K562 (cell line): ENCODE measurements at regions not wholly inside any gene's neighbourhood (a gene's known extent, or its start where the extent isn't known, plus 50 kb on each side); places are given as distances from the start of the nearest gene placed in this dataset.

ENCODE experiments used
- FOXA1 ChIP-seq: fragments of 450-650 bp; IDR thresholded peaks from 2 replicates; pipeline ENCODE4 v1.6.1; 2016; ENCODE audit warnings: mild to moderate bottlenecking, borderline replicate concordance
- HNRNPK ChIP-seq: fragments of 200-400 bp; formaldehyde crosslinking; IDR thresholded peaks from one replicate; pipeline ENCODE4 v1.6.1; 2018; ENCODE audit warnings: mild to moderate bottlenecking, low read depth, low read length; ENCODE audit not compliant: poor library complexity, severe bottlenecking
- KDM4B ChIP-seq, 2 experiments: fragments of 450-650 bp in 1 of 2; sonication (generic) in 1 of 2; IDR thresholded peaks; 2 replicates each; pipeline ENCODE4 v1.6.1; 2016 to 2017; ENCODE audit warnings: borderline replicate concordance in 2 of 2, antibody characterized with exemption in 1 of 2, low read depth in 1 of 2, mild to moderate bottlenecking in 1 of 2
- MAFG ChIP-seq: fragments of 450-650 bp; conservative IDR thresholded peaks from 2 replicates; pipeline ENCODE4 v1.6.1; 2016; ENCODE audit warnings: missing genetic modification characterization, missing compliant biosample characterization
- MTA3 ChIP-seq: fragments of 450-650 bp; formaldehyde crosslinking; IDR thresholded peaks from 2 replicates; pipeline ENCODE4 v1.6.1; 2017; ENCODE audit warnings: mild to moderate bottlenecking, borderline replicate concordance
- NCOA6 ChIP-seq: fragments of 450-650 bp; IDR thresholded peaks from 2 replicates; pipeline ENCODE4 v1.6.1; 2017; ENCODE audit warnings: mild to moderate bottlenecking
- RFX5 ChIP-seq: IDR thresholded peaks from 2 replicates; pipeline ENCODE4 v1.6.1; 2011; ENCODE audit warnings: low read depth, mild to moderate bottlenecking, improper control_type of control experiment, low read length
- SMAD1 ChIP-seq: fragments of 150-350 bp; IDR thresholded peaks from 2 replicates; pipeline ENCODE4 v1.6.1; 2014; ENCODE audit warnings: low read length, low read depth; ENCODE audit not compliant: partially characterized antibody
- SMC3 ChIP-seq: conservative IDR thresholded peaks from 2 replicates; pipeline ENCODE4 v1.6.1; 2011; ENCODE audit warnings: low read depth, low read length, improper control_type of control experiment; ENCODE audit not compliant: insufficient read depth
- SRSF7 ChIP-seq: fragments of 200-400 bp; formaldehyde crosslinking; optimal IDR thresholded peaks from 2 replicates; pipeline ENCODE3; 2017; ENCODE audit warnings: mild to moderate bottlenecking, low read depth, low read length
- ZNF121 ChIP-seq: sonication (generic); formaldehyde crosslinking; conservative IDR thresholded peaks from 2 replicates; pipeline ENCODE4 v1.8.0; 2022; ENCODE audit warnings: missing genetic modification reagents
- TF ChIP-seq, protein P1 (sequence below): fragments of 250-450 bp; sonication (Bioruptor Pico); IDR thresholded peaks from 2 replicates; pipeline ENCODE4 v1.8.0; 2022; ENCODE audit warnings: inconsistent platforms
- TF ChIP-seq, protein P2 (sequence below): sonication (generic); formaldehyde crosslinking; IDR thresholded peaks from 2 replicates; pipeline ENCODE4 v1.9.0; 2022; ENCODE audit warnings: mild to moderate bottlenecking, missing genetic modification reagents
- TF ChIP-seq, protein P3 (sequence below): fragments of 450-650 bp; IDR thresholded peaks from one replicate; pipeline ENCODE4 v1.6.1; 2018; ENCODE audit warnings: mild to moderate bottlenecking, moderate library complexity; ENCODE audit not compliant: partially characterized antibody
- TF ChIP-seq, protein P4 (sequence below): fragments of 250-450 bp; sonication (Bioruptor Pico); IDR thresholded peaks from 2 replicates; pipeline ENCODE4 v1.8.0; 2021; ENCODE audit warnings: moderate library complexity, mild to moderate bottlenecking, inconsistent platforms
- TF ChIP-seq, protein P5 (sequence below): fragments of 250-450 bp; sonication (Bioruptor Pico); IDR thresholded peaks from 2 replicates; pipeline ENCODE4 v1.5.0; 2021; ENCODE audit warnings: mild to moderate bottlenecking, moderate library complexity
- TF ChIP-seq, protein P6 (sequence below): fragments of 200-800 bp; sonication (Bioruptor generic); IDR thresholded peaks from 2 replicates; pipeline ENCODE4 v1.6.1; 2017; ENCODE audit warnings: missing genetic modification characterization, missing compliant biosample characterization

DNA sequence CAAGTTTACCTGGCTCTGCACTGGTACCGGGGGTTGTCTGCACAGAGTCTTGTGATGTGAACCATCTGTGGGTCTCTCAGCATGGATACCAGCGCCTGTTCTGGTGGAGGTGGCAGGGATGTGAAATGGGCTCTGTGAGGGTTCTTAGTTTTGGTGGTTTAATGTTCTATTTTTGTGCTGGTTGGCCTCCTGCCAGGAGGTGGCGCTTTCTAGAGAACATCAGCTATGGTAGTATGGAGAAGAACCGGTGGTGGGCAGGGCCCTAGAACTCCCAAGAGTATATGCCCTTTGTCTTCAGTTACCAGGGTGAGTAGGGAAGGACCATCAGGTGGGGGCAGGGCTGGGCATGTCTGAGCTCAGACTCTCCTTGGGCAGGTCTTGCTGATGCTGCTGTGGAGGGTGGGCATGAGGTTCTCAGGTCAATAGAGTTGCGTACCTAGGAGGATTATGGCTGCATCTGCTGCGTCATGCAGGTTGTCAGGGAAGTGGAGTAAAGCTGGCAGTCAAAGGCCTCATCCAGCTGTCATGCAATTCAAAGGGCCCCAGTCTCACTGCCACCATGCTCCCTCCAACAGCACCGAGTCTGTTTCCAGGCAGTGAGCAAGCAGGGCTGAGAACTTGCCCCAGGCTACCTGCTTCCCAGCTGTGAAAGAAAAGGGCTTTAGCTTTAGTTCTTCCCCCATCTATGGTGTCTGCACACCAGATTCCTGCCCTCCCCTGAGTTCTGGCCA is 278.0 kb downstream of the METTL4 start (continued):
- peak; percentile 52; the same call in 1 of the 2 replicates for TF ChIP-seq MAFG
- TF ChIP-seq, protein P1, sequence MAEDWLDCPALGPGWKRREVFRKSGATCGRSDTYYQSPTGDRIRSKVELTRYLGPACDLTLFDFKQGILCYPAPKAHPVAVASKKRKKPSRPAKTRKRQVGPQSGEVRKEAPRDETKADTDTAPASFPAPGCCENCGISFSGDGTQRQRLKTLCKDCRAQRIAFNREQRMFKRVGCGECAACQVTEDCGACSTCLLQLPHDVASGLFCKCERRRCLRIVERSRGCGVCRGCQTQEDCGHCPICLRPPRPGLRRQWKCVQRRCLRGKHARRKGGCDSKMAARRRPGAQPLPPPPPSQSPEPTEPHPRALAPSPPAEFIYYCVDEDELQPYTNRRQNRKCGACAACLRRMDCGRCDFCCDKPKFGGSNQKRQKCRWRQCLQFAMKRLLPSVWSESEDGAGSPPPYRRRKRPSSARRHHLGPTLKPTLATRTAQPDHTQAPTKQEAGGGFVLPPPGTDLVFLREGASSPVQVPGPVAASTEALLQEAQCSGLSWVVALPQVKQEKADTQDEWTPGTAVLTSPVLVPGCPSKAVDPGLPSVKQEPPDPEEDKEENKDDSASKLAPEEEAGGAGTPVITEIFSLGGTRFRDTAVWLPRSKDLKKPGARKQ (CRISPR knock-in tag) = no peak
- TF ChIP-seq MTA3 = no peak
- TF ChIP-seq SMAD1 = no peak
- TF ChIP-seq, protein P2, sequence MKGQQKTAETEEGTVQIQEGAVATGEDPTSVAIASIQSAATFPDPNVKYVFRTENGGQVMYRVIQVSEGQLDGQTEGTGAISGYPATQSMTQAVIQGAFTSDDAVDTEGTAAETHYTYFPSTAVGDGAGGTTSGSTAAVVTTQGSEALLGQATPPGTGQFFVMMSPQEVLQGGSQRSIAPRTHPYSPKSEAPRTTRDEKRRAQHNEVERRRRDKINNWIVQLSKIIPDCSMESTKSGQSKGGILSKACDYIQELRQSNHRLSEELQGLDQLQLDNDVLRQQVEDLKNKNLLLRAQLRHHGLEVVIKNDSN = no peak
- TF ChIP-seq HNRNPK = no peak
- TF ChIP-seq, protein P3, sequence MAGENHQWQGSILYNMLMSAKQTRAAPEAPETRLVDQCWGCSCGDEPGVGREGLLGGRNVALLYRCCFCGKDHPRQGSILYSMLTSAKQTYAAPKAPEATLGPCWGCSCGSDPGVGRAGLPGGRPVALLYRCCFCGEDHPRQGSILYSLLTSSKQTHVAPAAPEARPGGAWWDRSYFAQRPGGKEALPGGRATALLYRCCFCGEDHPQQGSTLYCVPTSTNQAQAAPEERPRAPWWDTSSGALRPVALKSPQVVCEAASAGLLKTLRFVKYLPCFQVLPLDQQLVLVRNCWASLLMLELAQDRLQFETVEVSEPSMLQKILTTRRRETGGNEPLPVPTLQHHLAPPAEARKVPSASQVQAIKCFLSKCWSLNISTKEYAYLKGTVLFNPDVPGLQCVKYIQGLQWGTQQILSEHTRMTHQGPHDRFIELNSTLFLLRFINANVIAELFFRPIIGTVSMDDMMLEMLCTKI = no peak
- TF ChIP-seq KDM4B (IDR thresholded peaks at IDR 0.05; ENCODE audit: borderline replicate concordance in 2 of 2, low read depth in 1 of 2) = no peak
- TF ChIP-seq SRSF7 = no peak
- TF ChIP-seq NCOA6 = no peak
- TF ChIP-seq, protein P4, sequence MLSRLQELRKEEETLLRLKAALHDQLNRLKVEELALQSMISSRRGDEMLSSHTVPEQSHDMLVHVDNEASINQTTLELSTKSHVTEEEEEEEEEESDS (CRISPR knock-in tag) = no peak
- no peak for TF ChIP-seq ZNF121 (CRISPR knock-in tag)
- TF ChIP-seq RFX5 = no peak
- TF ChIP-seq, protein P5, sequence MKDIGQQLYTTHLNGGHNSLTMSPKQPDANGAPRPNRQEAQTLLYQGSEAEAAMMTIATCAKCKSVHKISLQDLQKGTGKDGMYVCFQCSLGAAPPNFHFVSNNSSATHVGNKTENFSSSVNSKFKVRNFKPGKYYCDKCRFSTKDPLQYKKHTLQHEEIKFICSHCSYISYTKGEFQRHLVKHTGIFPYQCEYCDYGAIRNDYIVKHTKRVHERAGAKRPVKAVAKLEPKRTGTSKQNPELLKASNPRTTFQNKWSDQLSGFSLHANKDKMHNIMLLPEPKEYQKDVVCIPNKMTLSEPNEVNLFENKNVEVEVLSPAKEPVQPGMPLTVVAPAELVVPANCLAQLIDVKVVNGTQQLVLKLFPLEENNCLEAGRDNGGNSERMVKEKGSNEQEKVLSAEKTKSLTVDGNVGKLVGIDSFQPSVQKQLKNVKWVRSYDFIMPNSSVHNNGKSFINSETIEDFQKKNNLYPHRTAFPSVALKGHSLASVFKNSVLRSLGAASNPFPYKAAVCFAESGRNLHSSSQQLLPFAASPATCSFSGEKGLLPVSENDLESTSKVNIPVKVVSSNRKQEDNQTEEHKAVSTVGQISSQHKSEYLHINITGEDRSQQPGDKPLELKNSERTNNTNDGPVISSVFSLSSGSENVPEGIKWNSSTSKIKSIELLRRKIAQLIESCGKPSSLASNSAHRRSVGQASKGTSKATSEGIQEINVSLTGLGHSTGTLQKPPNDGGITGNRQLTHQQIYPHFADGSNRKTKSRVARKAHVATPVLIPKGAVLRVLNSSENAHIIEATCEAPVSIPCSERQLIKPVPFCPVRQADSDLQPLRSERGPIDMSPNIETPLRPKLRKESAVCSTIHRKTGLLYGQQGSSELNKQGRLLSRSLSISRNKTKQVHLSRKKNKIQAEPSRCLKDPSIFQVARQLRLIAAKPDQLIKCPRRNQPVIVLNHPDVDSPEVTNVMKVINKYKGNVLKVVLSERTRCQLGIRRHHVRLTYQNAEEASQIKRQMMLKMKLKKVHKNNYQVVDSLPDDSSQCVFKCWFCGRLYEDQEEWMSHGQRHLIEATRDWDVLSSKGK (CRISPR knock-in tag) = no peak
- TF ChIP-seq, protein P6, sequence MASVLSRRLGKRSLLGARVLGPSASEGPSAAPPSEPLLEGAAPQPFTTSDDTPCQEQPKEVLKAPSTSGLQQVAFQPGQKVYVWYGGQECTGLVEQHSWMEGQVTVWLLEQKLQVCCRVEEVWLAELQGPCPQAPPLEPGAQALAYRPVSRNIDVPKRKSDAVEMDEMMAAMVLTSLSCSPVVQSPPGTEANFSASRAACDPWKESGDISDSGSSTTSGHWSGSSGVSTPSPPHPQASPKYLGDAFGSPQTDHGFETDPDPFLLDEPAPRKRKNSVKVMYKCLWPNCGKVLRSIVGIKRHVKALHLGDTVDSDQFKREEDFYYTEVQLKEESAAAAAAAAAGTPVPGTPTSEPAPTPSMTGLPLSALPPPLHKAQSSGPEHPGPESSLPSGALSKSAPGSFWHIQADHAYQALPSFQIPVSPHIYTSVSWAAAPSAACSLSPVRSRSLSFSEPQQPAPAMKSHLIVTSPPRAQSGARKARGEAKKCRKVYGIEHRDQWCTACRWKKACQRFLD (CRISPR knock-in tag) = no peak
- no peak for TF ChIP-seq SMC3
- no peak for TF ChIP-seq FOXA1
